Neuronal stem cell (in vitro differentiated cells): ENCODE measurements at regions not wholly inside any gene's neighbourhood (a gene's known extent, or its start where the extent isn't known, plus 50 kb on each side); places are given as distances from the start of the nearest gene placed in this dataset.

Experiments used
- DNase-seq: peaks from one replicate; pipeline ENCODE4 v3.0.0-alpha.2; 2013; ENCODE audit warnings: low spot score
- H2AFZ ChIP-seq: one replicate; pipeline ENCODE4 v1.6.1; 2013; ENCODE audit warnings: mild to moderate bottlenecking, low read length, inconsistent platforms
- H2AK5ac ChIP-seq: 2 replicates; pipeline ENCODE4 v1.6.1; 2013; ENCODE audit warnings: low read depth, mild to moderate bottlenecking, inconsistent platforms, low read length, moderate library complexity, mixed read lengths
- H2BK120ac ChIP-seq: 2 replicates; pipeline ENCODE4 v1.6.1; 2013; ENCODE audit warnings: low read depth, mild to moderate bottlenecking, inconsistent platforms, low read length, moderate library complexity, mixed read lengths
- H2BK12ac ChIP-seq: one replicate; pipeline ENCODE4 v1.6.1; 2013; ENCODE audit warnings: low read length, inconsistent platforms
- H2BK15ac ChIP-seq: 2 replicates; pipeline ENCODE4 v1.6.1; 2013; ENCODE audit warnings: mild to moderate bottlenecking, low read length, inconsistent platforms, mixed read lengths
- H2BK5ac ChIP-seq: one replicate; pipeline ENCODE4 v1.6.1; 2013; ENCODE audit warnings: inconsistent platforms, mild to moderate bottlenecking, low read length, moderate library complexity
- H3K14ac ChIP-seq: one replicate; pipeline ENCODE4 v1.6.1; 2013; ENCODE audit warnings: low read length, inconsistent platforms
- H3K18ac ChIP-seq: 2 replicates; pipeline ENCODE4 v1.6.1; 2013; ENCODE audit warnings: low read length, inconsistent platforms
- H3K23ac ChIP-seq: 2 replicates; pipeline ENCODE4 v1.6.1; 2013; ENCODE audit warnings: low read depth, mild to moderate bottlenecking, mixed read lengths, low read length, inconsistent platforms; ENCODE audit not compliant: poor library complexity
- H3K27ac ChIP-seq: replicated peaks from 3 replicates; pipeline ENCODE4 v1.5.1; 2013; ENCODE audit warnings: low read length, inconsistent platforms
- H3K27me3 ChIP-seq, 3 experiments: 2 replicates each; pipeline ENCODE4 v1.6.1; 2013; ENCODE audit warnings: low read length in 3 of 3, mild to moderate bottlenecking in 2 of 3, inconsistent platforms in 1 of 3, low read depth in 1 of 3, mixed read lengths in 1 of 3, moderate library complexity in 1 of 3; ENCODE audit not compliant: control insufficient read depth in 3 of 3, insufficient read depth in 3 of 3
- H3K36me3 ChIP-seq, 2 donors: replicated peaks in 1 of 2; 2 replicates each; pipeline ENCODE4 v1.6.1; 2013; ENCODE audit warnings: low read length in 2 of 2; ENCODE audit not compliant: control insufficient read depth in 2 of 2, insufficient read depth in 2 of 2
- H3K4ac ChIP-seq: 2 replicates; pipeline ENCODE4 v1.6.1; 2013; ENCODE audit warnings: inconsistent platforms, mild to moderate bottlenecking, low read length, moderate library complexity
- H3K4me1 ChIP-seq, 2 donors: 1 replicate in 1 of 2; 2 replicates in 1 of 2; pipeline ENCODE4 v1.6.1; 2013; ENCODE audit warnings: low read length in 2 of 2, low read depth in 1 of 2; ENCODE audit not compliant: control insufficient read depth in 2 of 2, insufficient read depth in 1 of 2
- H3K4me2 ChIP-seq: one replicate; pipeline ENCODE4 v1.6.1; 2013; ENCODE audit warnings: mild to moderate bottlenecking, low read length, inconsistent platforms; ENCODE audit not compliant: insufficient read depth, poor library complexity, severe bottlenecking
- H3K4me3 ChIP-seq, 2 donors: 2 replicates each; pipeline ENCODE4 v1.5.1; 2013; ENCODE audit warnings: low read length in 2 of 2, mild to moderate bottlenecking in 2 of 2, inconsistent platforms in 1 of 2, moderate library complexity in 1 of 2
- H3K79me1 ChIP-seq: one replicate; pipeline ENCODE4 v1.6.1; 2013; ENCODE audit warnings: low read depth, mild to moderate bottlenecking, inconsistent platforms, low read length, moderate library complexity
- H3K9ac ChIP-seq: one replicate; pipeline ENCODE4 v1.6.1; 2013; ENCODE audit warnings: mild to moderate bottlenecking, low read depth, low read length, inconsistent platforms; ENCODE audit not compliant: poor library complexity
- H3K9me3 ChIP-seq, 2 donors: replicated peaks in 1 of 2; 2 replicates each; pipeline versions ENCODE3 to v1.6.1; 2013; ENCODE audit warnings: low read length in 2 of 2, mild to moderate bottlenecking in 2 of 2, inconsistent platforms in 1 of 2, low read depth in 1 of 2, mixed read lengths in 1 of 2, moderate library complexity in 1 of 2; ENCODE audit not compliant: control insufficient read depth in 2 of 2, insufficient read depth in 1 of 2
- H4K8ac ChIP-seq: one replicate; pipeline ENCODE4 v1.6.1; 2013; ENCODE audit warnings: low read depth, mild to moderate bottlenecking, inconsistent platforms, low read length, moderate library complexity
- H4K91ac ChIP-seq: one replicate; pipeline ENCODE4 v1.6.1; 2013; ENCODE audit warnings: low read length, low read depth, mild to moderate bottlenecking, inconsistent platforms; ENCODE audit not compliant: poor library complexity
- WGBS, 2 donors: extraction: QIAGEN DNeasy Blood & Tissue Kit; methylation state at CpG; one replicate each; pipeline ENCODE4 v1.1.7; 2013; ENCODE audit warnings: missing lambda C conversion rate in 2 of 2, mixed read lengths in 1 of 2; ENCODE audit not compliant: insufficient read length in 2 of 2, insufficient replicate concordance in 1 of 2; ENCODE audit errors: extremely low coverage in 2 of 2; 5-methylcytosine and 5-hydroxymethylcytosine counted together

- no peak overlapping the region for H2BK5ac ChIP-seq
- H3K9ac ChIP-seq, result no peak overlapping the region
- no peak overlapping the region for H2BK12ac ChIP-seq
- H3K4me2 ChIP-seq, result no peak overlapping the region
- H3K27ac ChIP-seq, result no peak overlapping the region
- H3K79me1 ChIP-seq, result no peaks in the 10 kb centered on the region
- no peak overlapping the region for H3K14ac ChIP-seq
- H2AFZ ChIP-seq, result peak overlapping the region; percentile 40
- no peak overlapping the region for H2BK15ac ChIP-seq
- no peaks in the 10 kb centered on the region for H3K36me3 ChIP-seq
- no peaks in the 10 kb centered on the region for H3K4me1 ChIP-seq
- H4K8ac ChIP-seq, result no peak overlapping the region
- no peak for DNase-seq
- no peak overlapping the region for H3K23ac ChIP-seq
- H2BK120ac ChIP-seq, result no peak overlapping the region
- no peak overlapping the region for H3K4me3 ChIP-seq
- no peak overlapping the region for H3K18ac ChIP-seq
- H2AK5ac ChIP-seq, result no peak overlapping the region
- no peak overlapping the region for H3K4ac ChIP-seq
- no peaks in the 10 kb centered on the region for H3K27me3 ChIP-seq
- H4K91ac ChIP-seq, result no peak overlapping the region
- no CpG with 5 or more reads among the region's 8 CpGs for WGBS, 2 donors
- no peaks in the 10 kb centered on the region for H3K9me3 ChIP-seq
Measured at GRCh38 chr4:33065749-33066148, 2345.6 kb downstream of the PCDH7 start.

GRCh38 chr4:33067221-33067620, 2347.1 kb downstream of the PCDH7 start:
- H2AK5ac ChIP-seq, result no peak overlapping the region
- H3K4me2 ChIP-seq, result no peak overlapping the region
- H3K14ac ChIP-seq, result no peak overlapping the region
- no peak overlapping the region for H3K18ac ChIP-seq
- H3K36me3 ChIP-seq, result no peaks in the 10 kb centered on the region
- H3K27me3 ChIP-seq, result no peaks in the 10 kb centered on the region
- no peak overlapping the region for H2BK12ac ChIP-seq
- H3K4me1 ChIP-seq, result no peaks in the 10 kb centered on the region
- no peaks in the 10 kb centered on the region for H3K79me1 ChIP-seq
- H2BK15ac ChIP-seq, result no peak overlapping the region
- H3K23ac ChIP-seq, result no peak overlapping the region
- no peak overlapping the region for H2BK120ac ChIP-seq
- H3K9me3 ChIP-seq, result no peaks in the 10 kb centered on the region
- no peak overlapping the region for H3K9ac ChIP-seq
- no peak overlapping the region for H3K4me3 ChIP-seq
- H2AFZ ChIP-seq, result no peak overlapping the region
- WGBS, 2 donors, result no CpG with 5 or more reads among the region's 1 CpG
- H3K4ac ChIP-seq, result no peak overlapping the region
- no peak overlapping the region for H4K8ac ChIP-seq
- H4K91ac ChIP-seq, result no peak overlapping the region
- no peak overlapping the region for H3K27ac ChIP-seq
- no peak for DNase-seq
- H2BK5ac ChIP-seq, result no peak overlapping the region

- no CpG with 5 or more reads among the region's 1 CpG for WGBS, 2 donors
- no peak overlapping the region for H3K4me3 ChIP-seq
- H3K4ac ChIP-seq, result no peak overlapping the region
- no peaks in the 10 kb centered on the region for H3K79me1 ChIP-seq
- no peaks in the 10 kb centered on the region for H3K27me3 ChIP-seq
- no peak overlapping the region for H2BK15ac ChIP-seq
- H3K9ac ChIP-seq, result no peak overlapping the region
- peaks cover 0 to 3% of the 10 kb centered on the region in 2 donors for H3K4me1 ChIP-seq
- no peaks in the 10 kb centered on the region for H3K9me3 ChIP-seq
- no peak overlapping the region for H3K27ac ChIP-seq
- no peak overlapping the region for H4K8ac ChIP-seq
- no peak overlapping the region for H3K23ac ChIP-seq
- no peak overlapping the region for H4K91ac ChIP-seq
- no peaks in the 10 kb centered on the region for H3K36me3 ChIP-seq
- no peak overlapping the region for H2BK120ac ChIP-seq
- no peak overlapping the region for H3K4me2 ChIP-seq
- no peak overlapping the region for H2BK12ac ChIP-seq
- H3K14ac ChIP-seq, result no peak overlapping the region
- no peak for DNase-seq
- H3K18ac ChIP-seq, result no peak overlapping the region
- H2BK5ac ChIP-seq, result no peak overlapping the region
- H2AFZ ChIP-seq, result no peak overlapping the region
- H2AK5ac ChIP-seq, result no peak overlapping the region
Measured at GRCh38 chr4:33068539-33068938, 2348.4 kb downstream of the PCDH7 start.

- Histone ChIP-seq H3K27me3 (no peaks in the 10 kb centered on the region), H3K27ac (no peak overlapping the region), H2AFZ (no peak overlapping the region), H3K9ac (no peak overlapping the region), H3K4ac (no peak overlapping the region), H3K4me1 (peaks cover 0 to 9% of the 10 kb centered on the region in 2 donors), H3K4me2 (no peak overlapping the region), H3K14ac (no peak overlapping the region), H3K36me3 (no peaks in the 10 kb centered on the region), H3K23ac (no peak overlapping the region), H3K9me3 (no peaks in the 10 kb centered on the region), H4K8ac (no peak overlapping the region), H2BK15ac (no peak overlapping the region), H3K18ac (no peak overlapping the region), H3K79me1 (no peaks in the 10 kb centered on the region), H2BK120ac (no peak overlapping the region), H2AK5ac (no peak overlapping the region), H4K91ac (no peak overlapping the region), H2BK5ac (no peak overlapping the region), H2BK12ac (no peak overlapping the region), H3K4me3 (no peak overlapping the region)
- no peak for DNase-seq
- WGBS, 2 donors, result no CpG with 5 or more reads among the region's 3 CpGs
Measured at GRCh38 chr4:33071535-33071934, 2351.4 kb downstream of the PCDH7 start.
